Mucosa of gallbladder (tissue), 1 donor: ENCODE measurements at regions not wholly inside any gene's neighbourhood (a gene's known extent, or its start where the extent isn't known, plus 50 kb on each side); places are given as distances from the start of the nearest gene placed in this dataset.

Experiments used
- DNase-seq: peaks from one replicate; pipeline ENCODE4 v3.0.0-alpha.2; 2020; ENCODE audit warnings: low spot score
- donor health status: DM: no; HTN: no; CAD: no.

DNA sequence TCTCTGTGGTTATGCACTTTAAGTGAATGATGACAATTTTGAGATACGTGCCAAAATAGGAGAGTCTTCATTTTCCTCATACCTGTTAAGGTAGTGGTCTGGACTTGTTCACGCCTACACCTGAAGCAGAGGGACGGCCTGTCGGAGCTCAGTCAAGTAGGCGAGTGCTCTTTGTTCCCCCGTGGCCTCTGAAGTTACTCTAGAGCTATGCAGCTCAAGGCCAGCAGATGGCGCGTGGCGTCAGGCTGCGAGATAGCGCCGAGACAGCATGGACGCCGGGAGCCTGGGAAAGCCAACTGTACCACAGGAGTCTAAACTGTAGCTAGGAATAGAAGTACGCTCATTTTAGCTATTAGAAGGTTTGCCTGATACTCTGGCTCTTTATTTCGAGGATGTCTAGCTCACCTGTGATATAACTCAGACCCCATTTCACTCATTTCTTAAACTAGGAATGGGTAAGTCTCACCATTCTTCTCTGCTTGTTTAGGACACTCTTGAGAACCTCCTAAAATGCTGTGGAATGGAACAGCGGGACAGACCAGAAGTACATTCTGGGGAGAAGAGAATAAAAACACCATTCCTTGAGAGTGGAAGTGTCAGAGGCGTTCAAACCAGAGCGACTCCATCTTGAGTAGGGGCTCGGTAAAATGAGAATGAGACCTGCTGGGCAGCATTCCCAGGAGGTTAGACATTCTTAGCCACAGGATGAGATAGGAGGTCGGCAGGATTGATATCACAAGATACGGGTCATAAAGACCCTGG, 267.4 kb upstream of the HMGA2 start:
- peak; percentile 77 for DNase-seq

GRCh38 chr12:65557438-65558181, 266.7 kb upstream of the HMGA2 start:
- no peak for DNase-seq

DNA sequence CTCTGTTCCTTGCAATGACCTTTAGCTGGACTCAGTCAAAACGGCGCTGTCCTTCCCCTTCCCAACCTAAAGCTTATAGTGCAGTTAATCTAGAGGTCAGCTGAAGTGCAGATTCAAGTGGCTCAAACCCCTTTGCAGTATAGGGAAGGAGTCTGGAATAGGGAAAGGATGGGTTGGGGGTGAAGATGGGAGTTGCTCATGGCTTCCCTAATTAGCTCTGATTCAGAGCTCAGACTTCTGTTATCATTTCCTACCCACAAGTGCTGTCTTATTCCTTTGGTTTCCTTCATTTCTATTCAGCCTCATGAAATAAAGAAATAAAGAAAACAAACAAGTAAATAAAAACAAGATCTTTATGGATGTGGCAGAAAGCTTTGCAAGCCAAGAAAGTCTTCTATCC, 264.0 kb upstream of the HMGA2 start:
- no peak for DNase-seq

DNA sequence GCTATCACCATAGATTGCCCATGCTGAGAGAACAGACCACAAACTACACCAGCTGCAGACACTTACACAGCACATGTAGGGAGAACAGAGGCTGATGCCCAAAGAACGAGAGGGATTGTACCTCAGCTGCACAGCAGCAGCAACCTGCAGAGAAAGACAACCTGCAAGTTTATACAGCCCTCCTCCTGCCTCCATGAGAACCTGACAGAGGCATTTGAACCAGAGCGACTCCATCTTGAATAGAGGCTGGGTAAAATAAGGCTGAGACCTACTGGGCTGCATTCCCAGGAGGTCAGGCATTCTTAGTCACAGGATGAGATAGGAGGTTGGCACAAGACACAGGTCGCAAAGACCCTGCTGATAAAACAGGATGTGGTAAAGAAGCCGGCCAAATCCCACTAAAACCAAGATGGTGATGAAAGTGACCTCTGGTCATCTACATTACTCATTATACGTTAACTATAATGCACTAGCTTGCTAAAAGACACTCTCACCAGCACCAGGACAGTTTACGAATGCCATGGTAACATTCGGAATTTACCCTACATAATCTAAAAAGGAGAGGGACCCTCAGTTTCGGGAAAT, 262.4 kb upstream of the HMGA2 start:
- no peak for DNase-seq

DNA sequence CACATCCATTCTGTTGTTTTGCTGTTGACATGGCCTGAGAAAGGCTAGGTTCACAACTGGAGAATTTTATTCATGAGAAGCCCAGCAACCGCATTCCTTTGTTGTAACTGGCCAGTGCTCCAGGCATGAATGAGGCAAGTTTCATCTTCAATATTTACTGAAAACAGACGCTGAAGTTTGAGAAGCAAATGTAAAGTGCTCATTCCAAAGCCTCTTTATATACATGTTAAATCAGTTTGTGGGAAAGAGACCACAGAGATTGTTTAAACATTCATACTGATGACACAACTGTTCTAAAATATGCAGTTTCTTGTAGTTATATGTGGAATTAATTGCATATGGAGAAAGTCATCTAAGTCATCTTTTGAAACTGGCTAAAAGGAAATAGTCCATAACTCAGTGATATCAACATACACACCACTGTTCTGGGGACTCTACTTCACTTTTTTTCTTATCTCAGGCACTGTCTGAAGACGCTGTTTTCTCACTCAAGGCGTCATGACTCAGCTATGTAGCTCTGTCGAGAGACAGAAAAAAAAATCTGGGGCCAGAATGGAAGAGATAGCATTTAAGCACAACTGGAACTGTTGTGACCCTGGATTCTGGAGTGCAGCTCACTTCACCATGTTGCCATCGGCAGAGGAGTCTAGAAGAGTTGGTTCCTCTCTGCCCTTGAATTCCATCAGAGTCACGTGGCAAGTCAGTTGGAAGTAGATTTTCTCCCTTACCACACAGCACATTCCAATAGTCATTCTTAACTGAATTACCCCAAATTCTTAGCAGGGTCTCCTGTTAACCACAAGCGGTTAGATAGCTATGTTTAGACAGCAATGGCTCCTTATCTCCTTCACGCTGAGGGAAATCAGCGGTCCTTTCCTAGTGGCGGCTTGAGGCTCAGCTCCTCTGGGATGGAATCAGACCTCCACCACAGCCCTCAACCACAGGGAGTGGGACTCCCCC, 258.4 kb upstream of the HMGA2 start:
- DNase-seq: no peak

DNA sequence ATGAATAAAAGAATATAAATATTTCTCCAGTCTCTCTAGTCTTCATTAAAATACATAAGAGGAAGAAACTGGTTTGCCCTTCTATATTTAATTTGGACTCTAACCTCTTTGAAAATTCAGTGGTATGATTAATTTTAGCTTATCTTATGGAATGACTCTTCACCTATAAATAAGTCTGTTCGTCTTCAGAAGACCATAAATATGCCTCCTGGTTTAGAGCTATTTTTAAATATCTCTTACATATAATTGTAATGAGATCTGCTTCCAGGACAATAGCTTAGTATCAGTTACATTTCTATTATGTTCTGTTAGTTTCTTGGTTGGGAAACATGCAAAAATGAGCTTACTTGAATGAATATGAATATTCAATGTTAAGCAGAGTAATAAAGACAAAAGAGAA, 257.5 kb upstream of the HMGA2 start:
- no peak for DNase-seq

DNA sequence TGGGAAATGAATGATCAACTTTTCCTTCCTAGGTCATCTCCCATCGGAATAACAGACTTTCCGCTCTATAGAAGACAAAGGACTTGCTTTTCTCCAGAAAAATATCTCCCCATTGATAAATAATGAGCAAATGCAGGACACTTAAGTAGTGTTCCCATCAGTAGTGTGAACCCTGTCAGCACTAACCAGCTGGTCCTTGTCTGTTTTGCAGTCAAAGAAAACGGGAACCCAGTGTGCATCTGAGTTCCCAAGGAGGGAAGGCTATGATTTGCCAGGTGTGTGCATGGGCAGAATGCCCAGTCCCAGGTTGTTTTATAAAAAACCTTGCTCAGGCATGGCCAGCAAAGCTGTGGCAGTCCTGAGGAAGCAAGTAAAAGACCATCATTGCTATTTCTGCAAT, 256.5 kb upstream of the HMGA2 start:
- no peak for DNase-seq

GRCh38 chr12:65568517-65568916, 255.8 kb upstream of the HMGA2 start:
- DNase-seq: no peak

DNA sequence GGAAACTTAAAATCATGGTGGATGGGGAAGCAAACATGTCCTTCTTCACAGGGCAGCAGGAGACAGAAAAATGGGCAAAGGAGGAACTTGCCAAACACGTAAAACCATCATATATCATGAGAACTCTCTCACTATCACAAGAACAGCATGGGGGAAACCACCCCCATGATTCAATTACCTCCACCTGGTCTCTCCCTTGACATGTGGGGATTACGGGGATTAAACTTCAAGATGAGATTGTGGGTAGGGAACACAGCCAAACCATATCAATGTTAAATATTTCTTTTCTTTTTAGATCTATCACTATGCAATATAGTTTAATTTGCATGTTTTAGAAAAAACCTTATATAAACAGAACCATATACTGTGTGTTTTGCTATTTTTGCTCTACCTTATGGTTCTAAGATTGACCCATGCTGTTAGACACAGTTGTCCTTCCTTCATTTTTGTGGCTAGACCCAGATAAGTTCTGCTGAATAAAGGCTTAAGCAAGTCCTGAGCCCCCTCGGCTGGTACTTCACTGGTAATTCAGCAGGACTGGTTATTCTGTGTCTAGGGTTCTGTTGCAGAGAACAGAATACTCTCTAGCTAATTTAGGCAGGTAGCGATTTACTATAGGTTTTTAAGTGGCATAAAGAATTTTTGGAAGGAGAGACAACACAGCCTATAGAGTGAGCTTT, 253.7 kb upstream of the HMGA2 start:
- no peak for DNase-seq

- DNase-seq: no peak
These were observed 249.4 kb upstream of the HMGA2 start for GRCh38 chr12:65574867-65575266.

DNA sequence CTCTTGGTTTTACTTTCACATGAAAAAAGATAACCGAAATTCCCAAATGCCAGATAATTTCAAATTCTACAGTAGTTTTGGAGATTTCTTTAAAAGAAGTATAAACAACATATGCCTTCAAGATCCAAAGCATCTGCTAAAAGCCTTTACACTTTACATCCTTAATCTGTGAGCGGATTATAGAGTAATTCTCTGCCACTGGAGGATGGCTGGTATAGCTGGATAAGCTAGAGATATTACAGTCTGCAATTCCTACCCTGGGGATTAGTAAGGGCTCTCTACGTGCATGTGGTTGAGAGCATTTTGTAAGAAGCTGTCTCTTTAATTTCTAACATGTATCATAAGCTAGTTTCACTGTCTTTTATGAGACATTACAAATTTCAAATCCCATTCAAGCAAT, 240.3 kb upstream of the HMGA2 start:
- no peak for DNase-seq

DNA sequence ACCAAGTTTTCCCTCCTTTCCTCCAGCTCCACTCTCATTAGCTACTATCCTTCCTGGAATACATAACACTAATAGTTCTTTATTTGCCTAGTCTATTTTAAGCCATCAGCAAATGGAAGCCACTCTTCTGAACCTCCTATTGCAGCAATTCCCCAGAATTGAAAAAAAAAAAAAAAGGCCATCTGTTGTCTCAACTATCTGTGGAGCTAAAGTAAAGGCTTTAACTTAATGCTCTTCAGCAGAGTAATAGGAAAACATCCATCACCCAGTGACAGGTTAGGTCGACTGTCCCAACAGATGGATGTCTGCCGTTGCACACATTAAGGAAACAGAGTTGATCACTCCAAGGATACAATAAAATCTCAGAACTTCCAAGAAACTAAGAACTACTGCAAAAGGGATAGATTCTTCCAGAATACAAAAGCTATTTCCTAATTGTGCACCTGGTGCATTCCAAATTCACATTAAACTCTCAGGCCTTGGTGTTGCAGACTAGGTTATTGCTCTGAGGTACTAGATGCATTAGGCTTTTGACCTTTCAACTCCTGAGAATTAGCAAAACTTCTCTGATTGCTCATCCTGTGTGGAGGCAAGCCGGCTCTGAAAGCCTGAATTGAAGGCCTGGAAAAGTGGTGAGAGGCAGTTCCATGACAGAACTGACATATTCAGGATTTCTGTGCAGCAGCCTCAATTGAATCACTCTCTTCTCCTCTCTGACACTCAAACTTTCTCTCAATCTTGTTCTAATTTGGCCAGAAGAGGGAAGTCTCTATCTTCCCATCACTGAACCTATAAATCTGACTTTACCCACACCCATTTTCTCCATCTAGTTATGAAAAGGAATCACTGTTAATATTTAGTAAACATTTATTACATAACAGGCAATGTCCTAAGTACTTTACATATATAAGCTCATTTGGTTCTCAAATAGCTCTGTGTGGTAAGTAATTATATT, 238.4 kb upstream of the HMGA2 start:
- no peak for DNase-seq

GRCh38 chr12:65586796-65587195, 237.5 kb upstream of the HMGA2 start:
- DNase-seq: no peak

DNA sequence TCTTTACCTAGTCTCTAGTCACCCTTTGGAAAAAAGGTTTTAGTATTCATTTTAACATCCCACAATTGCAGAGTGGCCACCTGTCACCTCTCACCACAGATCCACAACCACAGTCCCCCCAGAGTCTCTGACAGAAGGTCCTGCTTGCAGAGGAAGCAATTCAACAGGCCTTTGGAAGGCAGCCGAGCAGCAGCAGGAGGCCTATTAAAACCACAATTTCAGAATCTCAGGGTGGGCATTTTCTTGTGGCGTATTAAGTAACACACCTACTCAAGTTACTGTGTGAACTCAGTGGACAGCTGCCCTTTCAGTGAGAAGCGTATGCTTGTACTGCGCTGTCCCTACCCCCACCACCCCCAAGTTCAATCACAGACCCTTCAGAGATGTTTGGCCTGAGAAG, 234.0 kb upstream of the HMGA2 start:
- no peak for DNase-seq

DNA sequence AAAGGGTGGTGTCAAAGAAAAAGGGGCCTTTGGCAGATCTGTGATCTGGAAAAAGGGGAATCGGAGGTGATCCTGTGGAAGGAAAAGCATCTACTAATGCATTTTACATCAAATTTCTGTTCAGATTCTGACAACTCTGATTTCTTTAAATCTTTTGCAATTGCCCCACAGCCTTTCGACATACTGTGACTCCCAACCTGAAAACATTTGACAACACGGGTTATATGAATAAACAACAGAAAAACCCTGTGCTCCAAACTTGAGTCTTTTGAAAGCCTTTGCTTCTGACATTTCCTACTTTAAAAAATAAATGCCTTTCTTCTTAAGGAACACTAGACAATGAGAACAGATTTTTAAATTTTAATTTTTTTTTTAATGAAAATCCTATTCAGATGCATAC, 231.9 kb upstream of the HMGA2 start:
- no peak for DNase-seq

GRCh38 chr12:65593239-65593701, 231.0 kb upstream of the HMGA2 start:
- DNase-seq: no peak

GRCh38 chr12:65594409-65594808, 229.9 kb upstream of the HMGA2 start:
- DNase-seq: no peak

DNA sequence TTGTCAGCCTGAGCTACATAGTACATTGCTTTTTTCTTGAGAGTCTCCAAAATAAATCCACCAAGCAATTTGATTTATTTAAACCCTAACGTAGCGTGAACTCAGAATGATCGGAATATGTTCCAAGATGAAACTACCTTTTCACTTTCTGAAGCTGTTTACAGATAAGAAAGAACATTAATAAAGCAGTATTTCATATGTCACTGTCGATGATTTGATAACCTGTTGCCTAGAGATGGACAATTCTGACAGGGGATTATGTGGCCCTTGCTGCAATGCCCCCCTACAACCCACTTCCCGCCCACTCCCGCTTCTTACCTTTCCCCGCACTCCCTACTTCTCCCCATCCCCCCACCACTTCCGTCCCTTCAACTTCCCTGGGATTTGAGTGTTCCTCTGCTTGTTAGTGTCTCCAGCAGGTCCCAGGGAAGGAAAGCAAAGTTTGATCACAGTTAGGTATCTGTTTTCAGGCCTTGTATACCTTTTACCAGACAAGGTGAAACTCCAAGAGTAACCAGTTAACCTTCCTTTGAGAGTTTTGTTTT, 229.2 kb upstream of the HMGA2 start:
- DNase-seq: no peak

DNA sequence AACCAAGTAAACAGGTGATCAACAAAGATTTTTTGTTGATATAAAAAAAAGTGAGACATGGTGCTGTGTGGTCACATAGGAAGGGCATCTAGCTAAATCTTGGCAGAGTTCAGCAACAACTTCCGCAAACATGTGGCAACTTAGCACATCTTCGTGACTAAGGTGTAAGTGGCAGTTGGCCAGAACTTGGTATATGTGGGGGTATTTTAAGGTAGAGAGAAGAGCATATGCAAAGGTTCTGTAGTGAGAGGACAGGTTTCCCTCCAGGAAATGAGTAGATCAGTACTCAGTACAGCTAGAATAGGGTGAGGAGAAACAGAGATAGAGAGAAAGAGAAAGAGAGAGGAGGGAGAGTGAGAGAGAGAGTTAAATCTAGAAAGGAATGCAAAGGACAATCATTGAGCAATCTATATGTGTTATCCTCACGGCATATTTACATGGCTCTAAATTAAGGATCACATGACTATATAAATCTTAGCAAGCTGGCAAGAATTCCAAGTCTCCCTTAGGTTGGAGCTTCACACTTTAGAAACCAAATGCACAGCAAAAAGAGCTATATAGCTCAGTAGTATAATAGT, 227.7 kb upstream of the HMGA2 start:
- DNase-seq: no peak
